IMR-90 (cell line): ENCODE measurements at regions not wholly inside any gene's neighbourhood (a gene's known extent, or its start where the extent isn't known, plus 50 kb on each side); places are given as distances from the start of the nearest gene placed in this dataset.

ENCODE experiments used
- ATAC-seq: fragments of 200-7000 bp; cut with Tn5 transposase; 2 replicates; pipeline ENCODE4 v1.9.1; 2020; ENCODE audit warnings: low read depth, mild to moderate bottlenecking, moderate library complexity
- BruUV-seq: library from RNA; stranded (reverse); fragments of 400-500 nt; replicated peaks from 2 replicates; lab custom pipeline; 2021; lab: Mats Ljungman, UMichigan
- CTCF ChIA-PET: fragments of 300-600 bp; formaldehyde crosslinking; extraction: SDS; loops from one replicate; lab custom pipeline; 2021; ENCODE audit warnings: antibody characterized with exemption; lab: Yijun Ruan, JAX
- POLR2A ChIA-PET: fragments of 300-600 bp; sonication (Branson Sonifier 250); formaldehyde crosslinking; loops from one replicate; lab custom pipeline; 2022; ENCODE audit warnings: antibody characterized with exemption; ENCODE audit not compliant: unreplicated experiment; lab: Charles Lee
- DNase-seq: peaks from one replicate; pipeline ENCODE4 v3.0.0; 2013
- H2AFZ ChIP-seq: replicated peaks from 2 replicates; pipeline ENCODE3; 2013; ENCODE audit warnings: low read length, mild to moderate bottlenecking; ENCODE audit not compliant: poor library complexity
- H2AK5ac ChIP-seq: 2 replicates; pipeline ENCODE4 v1.6.1; 2013; ENCODE audit warnings: low read depth, low read length, inconsistent platforms
- H2AK9ac ChIP-seq: replicated peaks from 2 replicates; pipeline ENCODE3; 2013; ENCODE audit warnings: mild to moderate bottlenecking, low read depth, low read length, moderate library complexity; ENCODE audit not compliant: poor library complexity
- H2BK120ac ChIP-seq: 2 replicates; pipeline ENCODE4 v1.6.1; 2013; ENCODE audit warnings: low read depth, low read length, inconsistent platforms
- H2BK15ac ChIP-seq: 3 replicates; pipeline ENCODE4 v1.6.1; 2013; ENCODE audit warnings: low read depth, low read length, inconsistent platforms
- H2BK20ac ChIP-seq: 2 replicates; pipeline ENCODE4 v1.6.1; 2013; ENCODE audit warnings: low read depth, mild to moderate bottlenecking, inconsistent platforms, low read length, moderate library complexity
- H2BK5ac ChIP-seq: 2 replicates; pipeline ENCODE4 v1.6.1; 2013; ENCODE audit warnings: mild to moderate bottlenecking, low read depth, low read length, inconsistent platforms; ENCODE audit not compliant: poor library complexity, severe bottlenecking
- H3K14ac ChIP-seq: replicated peaks from 2 replicates; pipeline ENCODE4 v1.6.1; 2013; ENCODE audit warnings: low read depth, low read length, inconsistent platforms
- H3K18ac ChIP-seq: 2 replicates; pipeline ENCODE4 v1.6.1; 2013; ENCODE audit warnings: low read depth, low read length, control low read depth
- H3K23ac ChIP-seq: 2 replicates; pipeline ENCODE4 v1.6.1; 2013; ENCODE audit warnings: low read depth, low read length, inconsistent platforms
- H3K27ac ChIP-seq: 2 replicates; pipeline ENCODE4 v1.5.1; 2013; ENCODE audit warnings: mild to moderate bottlenecking, control low read depth, low read length; ENCODE audit not compliant: insufficient read depth
- H3K27me3 ChIP-seq: 2 replicates; pipeline ENCODE4 v1.6.1; 2013; ENCODE audit warnings: low read length; ENCODE audit not compliant: control insufficient read depth, insufficient read depth
- H3K36me3 ChIP-seq: 2 replicates; pipeline ENCODE4 v1.6.1; 2013; ENCODE audit warnings: low read length, mixed read lengths; ENCODE audit not compliant: control insufficient read depth, insufficient read depth
- H3K4ac ChIP-seq: 2 replicates; pipeline ENCODE4 v1.6.1; 2013; ENCODE audit warnings: low read depth, low read length, inconsistent platforms
- H3K4me1 ChIP-seq: 2 replicates; pipeline ENCODE4 v1.6.1; 2013; ENCODE audit warnings: low read length, mixed read lengths; ENCODE audit not compliant: control insufficient read depth, insufficient read depth
- H3K4me2 ChIP-seq: 2 replicates; pipeline ENCODE4 v1.6.1; 2013; ENCODE audit warnings: low read depth, mild to moderate bottlenecking, control low read depth, low read length, moderate library complexity
- H3K4me3 ChIP-seq: 2 replicates; pipeline ENCODE4 v1.5.1; 2013; ENCODE audit warnings: low read depth, mild to moderate bottlenecking, control low read depth, low read length, moderate library complexity; ENCODE audit not compliant: insufficient read depth
- H3K56ac ChIP-seq: 2 replicates; pipeline ENCODE4 v1.6.1; 2013; ENCODE audit warnings: low read length, inconsistent platforms; ENCODE audit not compliant: insufficient read depth; ENCODE audit errors: extremely low read depth
- H3K79me1 ChIP-seq, 2 experiments: 2 replicates each; pipeline ENCODE4 v1.6.1; 2013; ENCODE audit warnings: low read length in 2 of 2, inconsistent platforms in 1 of 2, low read depth in 1 of 2
- H3K9ac ChIP-seq: 2 replicates; pipeline ENCODE4 v1.6.1; 2013; ENCODE audit warnings: low read depth, low read length, control low read depth
- H3K9me1 ChIP-seq: 2 replicates; pipeline ENCODE4 v1.6.1; 2013; ENCODE audit warnings: low read length, inconsistent platforms; ENCODE audit not compliant: insufficient read depth
- H3K9me3 ChIP-seq: 2 replicates; pipeline ENCODE4 v1.6.1; 2013; ENCODE audit warnings: low read length; ENCODE audit not compliant: control insufficient read depth, insufficient read depth
- H4K20me1 ChIP-seq: 2 replicates; pipeline ENCODE4 v1.6.1; 2013; ENCODE audit warnings: low read length, inconsistent platforms; ENCODE audit not compliant: insufficient read depth
- H4K5ac ChIP-seq: 2 replicates; pipeline ENCODE4 v1.6.1; 2013; ENCODE audit warnings: mild to moderate bottlenecking, low read depth, low read length, control low read depth
- H4K8ac ChIP-seq, 2 experiments: 2 replicates each; pipeline ENCODE4 v1.6.1; 2013; ENCODE audit warnings: low read depth in 2 of 2, low read length in 2 of 2, control low read depth in 1 of 2, inconsistent platforms in 1 of 2
- H4K91ac ChIP-seq: 2 replicates; pipeline ENCODE4 v1.6.1; 2013; ENCODE audit warnings: low read depth, low read length, inconsistent platforms; ENCODE audit not compliant: insufficient read depth
- BHLHE40 ChIP-seq: fragments of 150-350 bp; IDR thresholded peaks from 2 replicates; pipeline ENCODE4 v1.6.1; 2016; ENCODE audit warnings: mild to moderate bottlenecking, low read depth, low read length
- CEBPB ChIP-seq: IDR thresholded peaks from 2 replicates; pipeline ENCODE4 v1.6.1; 2012; ENCODE audit warnings: low read depth, low read length, improper control_type of control experiment
- FOS ChIP-seq: fragments of 150-350 bp; IDR thresholded peaks from 2 replicates; pipeline ENCODE4 v1.6.1; 2016; ENCODE audit warnings: low read depth, low read length
- MAFK ChIP-seq: IDR thresholded peaks from 2 replicates; pipeline ENCODE4 v1.6.1; 2012; ENCODE audit warnings: low read depth, low read length, improper control_type of control experiment
- NFE2L2 ChIP-seq: fragments of 150-350 bp; IDR thresholded peaks from 2 replicates; pipeline ENCODE4 v1.6.1; 2016; ENCODE audit warnings: low read depth, mild to moderate bottlenecking, low read length
- POLR2A ChIP-seq: IDR thresholded peaks from 2 replicates; pipeline ENCODE4 v1.6.1; 2012; ENCODE audit warnings: mild to moderate bottlenecking, low read depth, low read length
- WGBS, 2 experiments: methylation state at CpG; one replicate each; pipeline versions ENCODE4 v1.1.5 to v1.1.7; 2013; ENCODE audit warnings: missing lambda C conversion rate in 2 of 2; ENCODE audit not compliant: insufficient read length in 1 of 2; ENCODE audit errors: extremely low coverage in 2 of 2; 5-methylcytosine and 5-hydroxymethylcytosine counted together
- dilution Hi-C: fragments of 300-500 bp; cut with HindIII; formaldehyde crosslinking; loops from one replicate; pipeline ENCODE4 v1.14.3; 2018; ENCODE audit warnings: low sequenced_read_pairs; ENCODE audit not compliant: unreplicated experiment
- in situ Hi-C: fragments of 300-500 bp; cut with MboI; formaldehyde crosslinking; loops from 3 replicates; pipeline ENCODE4 v1.14.3; 2019; ENCODE audit warnings: low sequenced_read_pairs, inconsistent platforms, mixed read lengths
- intact Hi-C: fragments of 100-400 bp; cut with micrococcal nuclease; formaldehyde crosslinking; loops from 2 replicates; pipeline ENCODE4 v1.10.0; 2022
- TF ChIP-seq, protein P1 (sequence below): fragments of 150-350 bp; IDR thresholded peaks from 2 replicates; pipeline ENCODE4 v1.6.1; 2016; ENCODE audit warnings: low read depth, mild to moderate bottlenecking, low read length, moderate library complexity, borderline replicate concordance

DNA sequence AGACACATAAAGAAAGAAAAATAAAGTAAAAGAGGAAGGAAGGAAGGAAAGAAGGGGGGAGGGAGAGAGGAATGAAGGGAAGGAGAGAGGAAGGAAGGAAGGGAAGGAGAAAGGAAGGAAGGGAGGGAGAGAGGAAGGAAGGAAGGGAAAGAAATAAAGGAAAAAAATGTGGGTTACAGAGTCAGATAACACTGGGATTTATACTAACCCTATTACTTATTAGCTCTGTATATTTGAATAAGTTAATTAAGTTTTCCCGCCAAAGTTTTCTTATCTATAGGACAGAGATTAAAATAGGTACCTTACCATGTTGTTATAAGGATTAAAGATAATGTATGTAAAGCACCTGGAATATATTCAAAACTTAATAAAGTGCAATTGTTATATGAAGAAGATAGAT lies 439.3 kb upstream of the KCNMB2 start:
- no peak overlapping the region for H2AK5ac ChIP-seq
- H4K8ac ChIP-seq, result no peak overlapping the region
- BruUV-seq, result no TSS peak
- H3K56ac ChIP-seq, result no peak overlapping the region
- no peak overlapping the region for H3K4ac ChIP-seq
- no peaks in the 10 kb centered on the region for H3K79me1 ChIP-seq
- no peak overlapping the region for H4K91ac ChIP-seq
- intact Hi-C loops (no loop called here), dilution Hi-C loops (no loop called here), in situ Hi-C loops (no loop called here)
- no peaks in the 10 kb centered on the region for H3K36me3 ChIP-seq
- peak overlapping the region; percentile 62 for H2BK5ac ChIP-seq
- H2BK120ac ChIP-seq, result no peak overlapping the region
- ChIA-PET POLR2A (interaction anchor here (0.6 kb wide), 1 partner anchor 12 kb away, joined by 17 read pairs; no protein-coding TSS in a partner anchor), CTCF (interaction anchor here (0.7 kb wide), 1 partner anchor 42 kb away, joined by 3 read pairs; no protein-coding TSS in a partner anchor)
- no peak overlapping the region; the same call in 1 of the 2 replicates for H3K18ac ChIP-seq
- TF ChIP-seq CEBPB (no peak), FOS (no peak), BHLHE40 (no peak), NFE2L2 (no peak), POLR2A (no peak), MAFK (no peak)
- TF ChIP-seq, protein P1, sequence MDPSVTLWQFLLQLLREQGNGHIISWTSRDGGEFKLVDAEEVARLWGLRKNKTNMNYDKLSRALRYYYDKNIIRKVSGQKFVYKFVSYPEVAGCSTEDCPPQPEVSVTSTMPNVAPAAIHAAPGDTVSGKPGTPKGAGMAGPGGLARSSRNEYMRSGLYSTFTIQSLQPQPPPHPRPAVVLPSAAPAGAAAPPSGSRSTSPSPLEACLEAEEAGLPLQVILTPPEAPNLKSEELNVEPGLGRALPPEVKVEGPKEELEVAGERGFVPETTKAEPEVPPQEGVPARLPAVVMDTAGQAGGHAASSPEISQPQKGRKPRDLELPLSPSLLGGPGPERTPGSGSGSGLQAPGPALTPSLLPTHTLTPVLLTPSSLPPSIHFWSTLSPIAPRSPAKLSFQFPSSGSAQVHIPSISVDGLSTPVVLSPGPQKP, result no peak
- no peaks in the 10 kb centered on the region for H3K27me3 ChIP-seq
- H3K9me3 ChIP-seq, result no peaks in the 10 kb centered on the region
- H3K27ac ChIP-seq, result no peak overlapping the region; the same call in 1 of the 2 replicates
- no peak overlapping the region for H2BK20ac ChIP-seq
- no peak for ATAC-seq
- no peaks in the 10 kb centered on the region for H3K9me1 ChIP-seq
- no CpG with 5 or more reads among the region's 1 CpG for WGBS, 2 experiments
- H2BK15ac ChIP-seq, result no peak overlapping the region
- no peak overlapping the region for H2AK9ac ChIP-seq
- no peaks in the 10 kb centered on the region for H3K4me1 ChIP-seq
- no peak overlapping the region for H3K9ac ChIP-seq
- H3K4me2 ChIP-seq, result no peak overlapping the region
- no peaks in the 10 kb centered on the region for H4K20me1 ChIP-seq
- no peak overlapping the region for H2AFZ ChIP-seq
- H3K23ac ChIP-seq, result no peak overlapping the region
- DNase-seq, result no peak
- no peak overlapping the region for H3K4me3 ChIP-seq
- H3K14ac ChIP-seq, result no peak overlapping the region
- no peak overlapping the region for H4K5ac ChIP-seq
